ENCODE measurements at regions not wholly inside any gene's neighbourhood (a gene's known extent, or its start where the extent isn't known, plus 50 kb on each side); places are given as distances from the start of the nearest gene placed in this dataset.

DNA sequence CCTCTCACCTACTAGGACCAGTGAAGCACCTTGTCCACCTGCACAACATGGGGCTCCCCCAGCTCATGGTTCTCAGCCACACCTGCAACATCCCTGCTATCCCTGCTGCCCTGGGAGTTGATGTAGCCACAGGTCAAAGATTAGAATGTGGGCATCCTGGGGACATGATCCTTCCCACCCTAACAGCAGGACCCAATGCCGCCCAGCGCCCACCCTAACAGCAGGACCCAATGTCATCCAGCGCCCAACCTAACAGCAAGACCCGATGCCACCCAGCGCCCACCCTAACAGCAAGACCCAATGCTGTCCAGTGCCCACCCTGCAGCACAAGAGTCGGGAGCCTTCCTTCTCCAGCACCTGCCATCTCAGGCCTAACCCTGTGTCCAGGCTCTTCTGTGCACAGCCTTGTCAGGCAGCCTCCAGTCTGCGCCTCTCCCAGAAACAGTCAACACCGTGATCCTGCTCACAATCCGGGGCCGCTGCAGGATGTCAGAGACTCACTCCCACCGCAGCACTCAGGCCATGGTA is 237.3 kb upstream of the SALL3 start:
- TF ChIP-seq, protein P1, sequence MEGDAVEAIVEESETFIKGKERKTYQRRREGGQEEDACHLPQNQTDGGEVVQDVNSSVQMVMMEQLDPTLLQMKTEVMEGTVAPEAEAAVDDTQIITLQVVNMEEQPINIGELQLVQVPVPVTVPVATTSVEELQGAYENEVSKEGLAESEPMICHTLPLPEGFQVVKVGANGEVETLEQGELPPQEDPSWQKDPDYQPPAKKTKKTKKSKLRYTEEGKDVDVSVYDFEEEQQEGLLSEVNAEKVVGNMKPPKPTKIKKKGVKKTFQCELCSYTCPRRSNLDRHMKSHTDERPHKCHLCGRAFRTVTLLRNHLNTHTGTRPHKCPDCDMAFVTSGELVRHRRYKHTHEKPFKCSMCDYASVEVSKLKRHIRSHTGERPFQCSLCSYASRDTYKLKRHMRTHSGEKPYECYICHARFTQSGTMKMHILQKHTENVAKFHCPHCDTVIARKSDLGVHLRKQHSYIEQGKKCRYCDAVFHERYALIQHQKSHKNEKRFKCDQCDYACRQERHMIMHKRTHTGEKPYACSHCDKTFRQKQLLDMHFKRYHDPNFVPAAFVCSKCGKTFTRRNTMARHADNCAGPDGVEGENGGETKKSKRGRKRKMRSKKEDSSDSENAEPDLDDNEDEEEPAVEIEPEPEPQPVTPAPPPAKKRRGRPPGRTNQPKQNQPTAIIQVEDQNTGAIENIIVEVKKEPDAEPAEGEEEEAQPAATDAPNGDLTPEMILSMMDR (conservative IDR thresholded peaks at IDR 0.05; ENCODE audit: low read length), result no peak
- no peak for TF ChIP-seq EZH2phosphoT487 (IDR thresholded peaks at IDR 0.05; ENCODE audit: borderline replicate concordance, low read depth, low read length)
